H9 (cell line): ENCODE measurements at regions not wholly inside any gene's neighbourhood (a gene's known extent, or its start where the extent isn't known, plus 50 kb on each side); places are given as distances from the start of the nearest gene placed in this dataset.

ENCODE experiments used
- DNase-seq: peaks from one replicate; pipeline ENCODE4 v3.0.0-alpha.2; 2017
- H2AFZ ChIP-seq: one replicate; pipeline ENCODE4 v1.6.1; 2013; ENCODE audit warnings: mild to moderate bottlenecking, low read length, control low read depth, moderate library complexity
- H2AK5ac ChIP-seq: 2 replicates; pipeline ENCODE4 v1.6.1; 2013; ENCODE audit warnings: low read length, control low read depth, mixed read lengths; ENCODE audit not compliant: insufficient read length
- H2BK120ac ChIP-seq: one replicate; pipeline ENCODE4 v1.6.1; 2013; ENCODE audit warnings: low read depth, mild to moderate bottlenecking, low read length, control low read depth, inconsistent platforms; ENCODE audit not compliant: poor library complexity, severe bottlenecking
- H2BK12ac ChIP-seq: 2 replicates; pipeline ENCODE4 v1.6.1; 2013; ENCODE audit warnings: low read length, control low read depth, mixed read lengths, low read depth; ENCODE audit not compliant: insufficient read length
- H2BK15ac ChIP-seq: 2 replicates; pipeline ENCODE4 v1.6.1; 2013; ENCODE audit warnings: low read depth, low read length, control low read depth
- H2BK20ac ChIP-seq: one replicate; pipeline ENCODE4 v1.6.1; 2013; ENCODE audit warnings: low read depth, mild to moderate bottlenecking, low read length, control low read depth, inconsistent platforms; ENCODE audit not compliant: poor library complexity, severe bottlenecking
- H2BK5ac ChIP-seq: 2 replicates; pipeline ENCODE4 v1.6.1; 2013; ENCODE audit warnings: low read length, control low read depth, mixed read lengths; ENCODE audit not compliant: insufficient read length
- H3K14ac ChIP-seq: 2 replicates; pipeline ENCODE4 v1.6.1; 2013; ENCODE audit warnings: low read length, control low read depth; ENCODE audit not compliant: insufficient read depth
- H3K18ac ChIP-seq: 2 replicates; pipeline ENCODE4 v1.6.1; 2013; ENCODE audit warnings: low read depth, mild to moderate bottlenecking, mixed read lengths, low read length, control low read depth; ENCODE audit not compliant: insufficient read length
- H3K23ac ChIP-seq: 2 replicates; pipeline ENCODE4 v1.6.1; 2013; ENCODE audit warnings: low read length, control low read depth, mixed read lengths, low read depth; ENCODE audit not compliant: insufficient read length
- H3K23me2 ChIP-seq: 2 replicates; pipeline ENCODE4 v1.6.1; 2013; ENCODE audit warnings: low read depth, mild to moderate bottlenecking, mixed read lengths, low read length, control low read depth; ENCODE audit not compliant: insufficient read length, poor library complexity, severe bottlenecking
- H3K27ac ChIP-seq: 2 replicates; pipeline ENCODE4 v1.5.1; 2013; ENCODE audit warnings: low read length, control low read depth, mixed read lengths, low read depth; ENCODE audit not compliant: insufficient read length
- H3K27me3 ChIP-seq: 2 replicates; pipeline ENCODE4 v1.6.1; 2013; ENCODE audit warnings: low read length, control low read depth, inconsistent platforms; ENCODE audit not compliant: insufficient read depth
- H3K4ac ChIP-seq: 2 replicates; pipeline ENCODE4 v1.6.1; 2013; ENCODE audit warnings: low read depth, mild to moderate bottlenecking, control low read depth, inconsistent platforms, low read length, moderate library complexity
- H3K4me1 ChIP-seq: 2 replicates; pipeline ENCODE4 v1.6.1; 2013; ENCODE audit warnings: low read length, control low read depth, inconsistent platforms; ENCODE audit not compliant: insufficient read depth
- H3K4me2 ChIP-seq: 2 replicates; pipeline ENCODE4 v1.6.1; 2013; ENCODE audit warnings: low read length, control low read depth, mixed read lengths; ENCODE audit not compliant: insufficient read length, insufficient read depth
- H3K56ac ChIP-seq: 2 replicates; pipeline ENCODE4 v1.6.1; 2013; ENCODE audit warnings: low read depth, mild to moderate bottlenecking, mixed read lengths, low read length, control low read depth; ENCODE audit not compliant: insufficient read length
- H3K79me1 ChIP-seq: 2 replicates; pipeline ENCODE4 v1.6.1; 2013; ENCODE audit warnings: low read depth, mild to moderate bottlenecking, moderate library complexity, low read length, control low read depth, inconsistent platforms; ENCODE audit not compliant: insufficient read depth, poor library complexity, severe bottlenecking
- H3K79me2 ChIP-seq: 2 replicates; pipeline ENCODE4 v1.6.1; 2013; ENCODE audit warnings: low read length, control low read depth, inconsistent platforms; ENCODE audit not compliant: insufficient read depth
- H3K9ac ChIP-seq: 2 replicates; pipeline ENCODE4 v1.6.1; 2013; ENCODE audit warnings: low read length, control low read depth, mixed read lengths; ENCODE audit not compliant: insufficient read length; ENCODE audit errors: extremely low read depth
- H3K9me3 ChIP-seq: one replicate; pipeline ENCODE4 v1.6.1; 2013; ENCODE audit warnings: low read depth, low read length, inconsistent platforms; ENCODE audit not compliant: control insufficient read depth
- H3T11ph ChIP-seq: one replicate; pipeline ENCODE4 v1.6.1; 2013; ENCODE audit warnings: mild to moderate bottlenecking, low read length, control low read depth, inconsistent platforms
- H4K20me1 ChIP-seq: one replicate; pipeline ENCODE4 v1.6.1; 2013; ENCODE audit not compliant: control insufficient read depth, insufficient read length, insufficient read depth
- H4K5ac ChIP-seq: 2 replicates; pipeline ENCODE4 v1.6.1; 2013; ENCODE audit warnings: low read depth, mild to moderate bottlenecking, mixed read lengths, low read length, control low read depth; ENCODE audit not compliant: insufficient read length
- H4K8ac ChIP-seq: replicated peaks from 2 replicates; pipeline ENCODE4 v1.6.1; 2013; ENCODE audit warnings: low read length, control low read depth, mixed read lengths, low read depth; ENCODE audit not compliant: insufficient read length
- H4K91ac ChIP-seq: 2 replicates; pipeline ENCODE4 v1.6.1; 2013; ENCODE audit warnings: low read depth, mild to moderate bottlenecking, moderate library complexity, mixed read lengths, low read length, control low read depth; ENCODE audit not compliant: insufficient read length
- H3K27ac Mint-ChIP-seq, 3 experiments: 2 replicates in 2 of 3; 3 replicates in 1 of 3; pipeline ENCODE4 v1.8.0; 2020 to 2021; ENCODE audit warnings: mixed read lengths in 3 of 3, mild to moderate bottlenecking in 1 of 3, moderate library complexity in 1 of 3
- H3K27me3 Mint-ChIP-seq: 2 replicates; pipeline ENCODE4 v1.8.0; 2021; ENCODE audit warnings: low read depth, mild to moderate bottlenecking, moderate library complexity, mixed read lengths
- H3K36me3 Mint-ChIP-seq, 3 experiments: 2 replicates in 2 of 3; 3 replicates in 1 of 3; pipeline ENCODE4 v1.8.0; 2020 to 2021; ENCODE audit warnings: low read depth in 3 of 3, mixed read lengths in 3 of 3; ENCODE audit not compliant: insufficient read depth in 1 of 3
- H3K4me1 Mint-ChIP-seq, 2 experiments: 2 replicates each; pipeline ENCODE4 v1.8.0; 2020; ENCODE audit warnings: mixed read lengths in 2 of 2
- H3K4me3 Mint-ChIP-seq, 2 experiments: 2 replicates in 1 of 2; 3 replicates in 1 of 2; pipeline ENCODE4 v1.8.0; 2020 to 2021; ENCODE audit warnings: mild to moderate bottlenecking in 2 of 2, mixed read lengths in 2 of 2, moderate library complexity in 1 of 2
- H3K9me3 Mint-ChIP-seq, 2 experiments: 2 replicates in 1 of 2; 3 replicates in 1 of 2; pipeline ENCODE4 v1.8.0; 2020; ENCODE audit warnings: mild to moderate bottlenecking in 2 of 2, mixed read lengths in 2 of 2, moderate library complexity in 1 of 2
- CTCF ChIP-seq: fragments of 200-600 bp; sonication (generic); conservative IDR thresholded peaks from 3 replicates; pipeline ENCODE4 v1.8.0; 2021; ENCODE audit warnings: antibody characterized with exemption, mild to moderate bottlenecking
- WGBS: extraction: QIAGEN DNeasy Blood & Tissue Kit; methylation state at CpG from one replicate; pipeline ENCODE4 v1.1.7; 2013; ENCODE audit warnings: missing lambda C conversion rate, low lambda C conversion rate, mixed read lengths; ENCODE audit not compliant: insufficient read length; ENCODE audit errors: extremely low coverage; 5-methylcytosine and 5-hydroxymethylcytosine counted together

- H3K27me3 ChIP-seq, result no peaks in the 10 kb centered on the region
- no CpG with 5 or more reads among the region's 5 CpGs for WGBS
Measured at GRCh38 chr7:24035366-24036032, 248.5 kb upstream of the NPY start.

More at GRCh38 chr7:24035366-24036032, 248.5 kb upstream of the NPY start:
- Histone ChIP-seq H3K4me2 (no peak overlapping the region), H3K23me2 (no peaks in the 10 kb centered on the region), H2AFZ (no peak overlapping the region), H3T11ph (no peak overlapping the region), H2BK12ac (no peak overlapping the region), H3K56ac (no peak overlapping the region), H2BK20ac (no peak overlapping the region), H3K9ac (no peak overlapping the region), H3K9me3 (no peaks in the 10 kb centered on the region), H4K20me1 (no peaks in the 10 kb centered on the region), H2AK5ac (no peak overlapping the region), H2BK120ac (no peak overlapping the region), H3K27ac (no peak overlapping the region), H3K4ac (no peak overlapping the region), H4K91ac (no peak overlapping the region), H2BK15ac (no peak overlapping the region), H3K18ac (no peak overlapping the region), H3K4me1 (peaks cover 3% of the 10 kb centered on the region; the same call in 1 of the 2 replicates), H3K23ac (no peak overlapping the region), H4K8ac (no peak overlapping the region), H3K79me2 (no peaks in the 10 kb centered on the region), H2BK5ac (no peak overlapping the region), H4K5ac (no peak overlapping the region), H3K79me1 (no peaks in the 10 kb centered on the region), H3K14ac (no peak overlapping the region)
- DNase-seq, result no peak
- H3K36me3 Mint-ChIP-seq, result no peaks in the 10 kb centered on the region
- H3K9me3 Mint-ChIP-seq, result no peaks in the 10 kb centered on the region
- no peak for TF ChIP-seq CTCF
- no peak overlapping the region; a peak in 1 of 7 replicates for H3K27ac Mint-ChIP-seq
- peaks cover 2 to 8% of the 10 kb centered on the region in 2 experiments; a peak in 3 of 4 replicates for H3K4me1 Mint-ChIP-seq
- H3K4me3 Mint-ChIP-seq, result no peak overlapping the region
- peaks cover 1% of the 10 kb centered on the region; the same call in 1 of the 2 replicates for H3K27me3 Mint-ChIP-seq
